DND-41 (cell line): ENCODE measurements at regions not wholly inside any gene's neighbourhood (a gene's known extent, or its start where the extent isn't known, plus 50 kb on each side); places are given as distances from the start of the nearest gene placed in this dataset.

ENCODE experiments used
- ATAC-seq: fragments of 200-7000 bp; cut with Tn5 transposase; 3 replicates; pipeline ENCODE4 v1.9.1; 2021; ENCODE audit warnings: low read depth; ENCODE audit not compliant: insufficient read depth
- DNase-seq: peaks from one replicate; pipeline ENCODE4 v3.0.0-alpha.2; 2020
- H2AFZ ChIP-seq: 2 replicates; pipeline ENCODE4 v1.6.0; 2012; ENCODE audit warnings: low read depth, low read length
- H3K27ac ChIP-seq: 2 replicates; pipeline ENCODE4 v1.5.1; 2012; ENCODE audit warnings: low read length, inconsistent platforms
- H3K27me3 ChIP-seq: fragments of 200-600 bp; sonication (generic); 2 replicates; pipeline ENCODE4 v1.6.0; 2012; ENCODE audit warnings: low read length, mild to moderate bottlenecking, inconsistent platforms; ENCODE audit not compliant: insufficient read depth, poor library complexity
- H3K36me3 ChIP-seq: 2 replicates; pipeline ENCODE4 v1.5.1; 2012; ENCODE audit warnings: low read length, inconsistent platforms; ENCODE audit not compliant: insufficient read depth
- H3K4me1 ChIP-seq: 2 replicates; pipeline ENCODE4 v1.5.1; 2012; ENCODE audit warnings: mild to moderate bottlenecking, low read length; ENCODE audit not compliant: insufficient read depth
- H3K4me2 ChIP-seq: 2 replicates; pipeline ENCODE4 v1.6.0; 2012; ENCODE audit warnings: mild to moderate bottlenecking, moderate library complexity, low read length, inconsistent platforms; ENCODE audit not compliant: insufficient read depth
- H3K4me3 ChIP-seq, 2 experiments: fragments of 200-600 bp in 1 of 2; shearing (Covaris generic) in 1 of 2; 2 replicates each; pipeline ENCODE4 v1.5.1; 2012 to 2016; ENCODE audit warnings: inconsistent platforms in 2 of 2, low read length in 2 of 2, mild to moderate bottlenecking in 2 of 2, low read depth in 1 of 2, moderate library complexity in 1 of 2
- H3K79me2 ChIP-seq: 2 replicates; pipeline ENCODE4 v1.6.0; 2012; ENCODE audit warnings: low read length, inconsistent platforms; ENCODE audit not compliant: insufficient read depth
- H3K9ac ChIP-seq: 2 replicates; pipeline ENCODE4 v1.6.0; 2012; ENCODE audit warnings: low read depth, mild to moderate bottlenecking, inconsistent platforms, low read length, moderate library complexity
- H3K9me3 ChIP-seq: 2 replicates; pipeline ENCODE4 v1.5.1; 2012; ENCODE audit warnings: low read length, moderate library complexity, mild to moderate bottlenecking, inconsistent platforms; ENCODE audit not compliant: insufficient read depth, severe bottlenecking
- H4K20me1 ChIP-seq: 2 replicates; pipeline ENCODE4 v1.6.0; 2012; ENCODE audit warnings: low read length; ENCODE audit not compliant: insufficient read depth
- CTCF ChIP-seq: IDR thresholded peaks from 2 replicates; pipeline ENCODE4 v1.5.1; 2012; ENCODE audit warnings: borderline replicate concordance, low read length, moderate library complexity, mild to moderate bottlenecking; ENCODE audit not compliant: poor library complexity, severe bottlenecking; ENCODE audit errors: extremely low read depth
- EZH2 ChIP-seq: IDR thresholded peaks from 3 replicates; pipeline ENCODE4 v1.6.1; 2012; ENCODE audit warnings: borderline replicate concordance, low read depth, mild to moderate bottlenecking, moderate library complexity, low read length, inconsistent platforms; ENCODE audit not compliant: severe bottlenecking

- Histone ChIP-seq H3K9ac (no peak overlapping the region), H2AFZ (no peak overlapping the region), H3K4me3 (no peak overlapping the region), H3K36me3 (no peaks in the 10 kb centered on the region), H3K4me2 (no peak overlapping the region), H3K9me3 (peaks cover 10% of the 10 kb centered on the region), H3K27ac (no peak overlapping the region), H4K20me1 (no peaks in the 10 kb centered on the region), H3K27me3 (no peaks in the 10 kb centered on the region), H3K4me1 (no peaks in the 10 kb centered on the region), H3K79me2 (no peaks in the 10 kb centered on the region)
- TF ChIP-seq CTCF (no peak), EZH2 (no peak)
- ATAC-seq: no peak
- DNase-seq: no peak
Observed at GRCh38 chr4:123585111-123585510, 188.5 kb downstream of the SPRY1 start.

- no peak overlapping the region for H3K4me2 ChIP-seq
- H3K9ac ChIP-seq: no peak overlapping the region
- H4K20me1 ChIP-seq: no peaks in the 10 kb centered on the region
- no peaks in the 10 kb centered on the region for H3K79me2 ChIP-seq
- H3K9me3 ChIP-seq: no peaks in the 10 kb centered on the region
- H3K27me3 ChIP-seq: no peaks in the 10 kb centered on the region
- H3K27ac ChIP-seq: no peak overlapping the region
- H2AFZ ChIP-seq: no peak overlapping the region
- DNase-seq (no peak), ATAC-seq (no peak)
- H3K4me3 ChIP-seq: no peak overlapping the region
- no peaks in the 10 kb centered on the region for H3K36me3 ChIP-seq
- no peak for TF ChIP-seq EZH2
- TF ChIP-seq CTCF: no peak
- no peaks in the 10 kb centered on the region for H3K4me1 ChIP-seq
Observed at GRCh38 chr4:123587983-123588494, 191.4 kb downstream of the SPRY1 start.

- no peaks in the 10 kb centered on the region for H3K79me2 ChIP-seq
- no peak overlapping the region for H2AFZ ChIP-seq
- no peak overlapping the region for H3K9ac ChIP-seq
- DNase-seq (no peak), ATAC-seq (no peak)
- H3K4me3 ChIP-seq: no peak overlapping the region
- no peak overlapping the region for H3K4me2 ChIP-seq
- H4K20me1 ChIP-seq: no peaks in the 10 kb centered on the region
- H3K36me3 ChIP-seq: no peaks in the 10 kb centered on the region
- no peaks in the 10 kb centered on the region for H3K9me3 ChIP-seq
- H3K27ac ChIP-seq: no peak overlapping the region
- no peaks in the 10 kb centered on the region for H3K27me3 ChIP-seq
- H3K4me1 ChIP-seq: no peaks in the 10 kb centered on the region
- no peak for TF ChIP-seq EZH2
- TF ChIP-seq CTCF: no peak
Observed at GRCh38 chr4:123588631-123589241, 192.1 kb downstream of the SPRY1 start.
